Brain pericyte (primary cell): ENCODE measurements at regions not wholly inside any gene's neighbourhood (a gene's known extent, or its start where the extent isn't known, plus 50 kb on each side); places are given as distances from the start of the nearest gene placed in this dataset.

Experiments
- DNase-seq: peaks from one replicate; pipeline ENCODE4 v3.0.0-alpha.2; 2012; ENCODE audit warnings: low read depth, low spot score

DNA sequence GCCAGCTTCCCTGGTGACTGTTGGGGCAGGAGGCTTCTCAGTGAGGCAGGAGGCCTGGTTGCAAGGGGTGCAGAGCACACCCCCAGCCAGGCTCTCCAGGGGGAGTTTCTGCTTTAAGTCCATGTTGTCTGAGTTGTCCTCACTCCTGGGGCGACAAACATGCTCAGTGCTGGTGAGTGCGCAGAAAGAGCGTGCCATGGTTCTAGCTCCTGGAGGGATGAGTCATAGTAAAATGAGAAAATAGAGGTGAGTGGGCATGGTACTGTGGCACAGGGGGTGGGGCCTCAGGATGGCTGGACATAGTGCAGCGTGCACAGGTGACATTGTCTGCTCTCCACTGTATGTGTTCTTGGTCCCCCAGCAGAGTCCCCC lies 457.2 kb upstream of the HS6ST1 start:
- no peak for DNase-seq

DNA sequence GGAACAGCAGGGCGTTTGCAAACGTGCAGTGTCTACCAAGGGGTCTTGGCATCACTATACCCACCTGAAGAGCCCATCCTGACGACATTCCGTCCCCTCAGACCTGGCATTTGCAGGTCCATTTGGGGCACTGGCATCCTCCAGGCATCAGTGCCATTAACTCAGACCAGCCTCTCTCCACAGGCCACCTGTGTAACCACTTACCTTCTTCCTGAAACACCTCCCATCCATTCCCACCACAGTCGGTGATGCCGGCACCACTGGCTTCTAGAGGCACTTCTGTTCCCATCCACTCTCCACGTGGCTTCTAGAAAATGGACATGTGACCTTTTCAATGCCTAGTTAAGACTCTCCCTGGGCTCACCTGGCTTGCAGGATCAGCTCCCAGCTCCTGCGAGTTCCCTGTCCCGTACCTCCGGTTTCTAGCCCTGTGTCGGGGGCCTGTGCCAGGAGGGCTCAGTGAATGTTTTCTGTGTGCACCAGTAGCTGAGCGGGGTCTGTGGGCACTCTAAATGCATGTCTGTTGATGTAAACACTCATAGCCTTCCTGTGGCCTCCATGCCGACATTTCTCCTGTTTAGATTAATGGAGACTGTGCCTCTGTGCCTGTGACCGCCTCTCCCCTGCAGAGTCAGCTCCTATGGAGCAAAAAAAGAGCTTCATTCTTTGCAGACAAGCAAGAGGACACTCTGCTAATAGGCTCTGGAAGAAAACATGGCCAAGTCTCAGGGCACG lies 458.0 kb upstream of the HS6ST1 start:
- DNase-seq, result no peak

DNA sequence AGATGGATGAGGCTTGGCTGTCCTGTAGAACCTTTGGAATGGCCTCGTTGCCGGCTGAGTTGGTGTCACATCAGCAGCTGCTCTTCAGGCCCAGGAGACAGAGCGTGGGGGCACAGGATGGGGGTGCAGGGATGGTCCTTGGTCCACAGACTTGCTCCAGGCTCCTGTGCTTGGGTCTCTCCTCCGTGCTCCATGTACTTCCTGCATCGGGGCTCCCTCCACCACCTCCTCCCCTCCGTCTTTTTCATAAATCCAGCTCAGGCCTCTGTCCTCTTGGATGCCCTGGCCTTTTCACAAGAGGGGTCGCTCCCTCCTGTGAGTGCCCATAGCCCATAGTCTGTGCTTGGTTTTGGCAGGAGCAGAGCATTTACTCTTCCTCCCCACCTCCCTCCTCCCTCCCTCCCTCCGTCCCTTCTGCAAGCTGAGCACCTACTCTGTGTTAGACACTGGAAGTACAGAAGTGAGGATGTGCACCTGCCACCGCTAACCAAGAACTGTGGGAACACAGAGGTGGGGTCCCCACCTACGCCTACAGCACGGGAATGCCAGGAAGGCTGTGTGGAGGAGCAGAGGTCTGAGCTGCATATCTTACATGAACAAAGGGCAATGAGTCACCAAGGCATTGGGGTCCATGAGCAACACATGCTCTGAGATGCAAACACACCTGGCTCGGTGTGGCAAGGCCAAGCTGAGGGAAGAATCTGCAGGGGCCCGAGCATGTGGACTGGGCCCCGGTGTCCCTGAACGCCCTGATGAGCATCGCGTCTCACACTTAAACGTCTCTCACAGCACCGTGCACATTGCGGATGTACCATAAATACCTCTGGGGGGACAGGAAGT lies 458.7 kb upstream of the HS6ST1 start:
- no peak for DNase-seq

DNA sequence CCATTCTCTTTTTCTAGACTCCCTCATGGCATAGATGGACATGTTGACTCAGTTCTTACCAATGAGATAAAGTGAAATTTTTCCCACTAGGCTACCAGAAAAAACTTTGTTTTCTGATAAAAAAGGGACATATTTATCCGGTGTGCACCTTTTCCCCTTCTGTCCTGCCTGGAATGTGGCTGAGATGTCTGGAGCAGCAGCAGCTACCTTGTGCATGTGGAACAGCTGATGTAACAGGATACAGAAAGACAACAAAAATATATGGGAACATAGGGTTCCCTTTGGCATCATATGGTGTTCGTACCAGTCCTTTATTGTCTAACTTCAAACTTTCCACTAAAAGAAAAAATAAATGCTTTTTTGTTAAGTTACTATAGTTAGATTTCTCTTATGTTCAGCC lies 460.2 kb upstream of the HS6ST1 start:
- no peak for DNase-seq

DNA sequence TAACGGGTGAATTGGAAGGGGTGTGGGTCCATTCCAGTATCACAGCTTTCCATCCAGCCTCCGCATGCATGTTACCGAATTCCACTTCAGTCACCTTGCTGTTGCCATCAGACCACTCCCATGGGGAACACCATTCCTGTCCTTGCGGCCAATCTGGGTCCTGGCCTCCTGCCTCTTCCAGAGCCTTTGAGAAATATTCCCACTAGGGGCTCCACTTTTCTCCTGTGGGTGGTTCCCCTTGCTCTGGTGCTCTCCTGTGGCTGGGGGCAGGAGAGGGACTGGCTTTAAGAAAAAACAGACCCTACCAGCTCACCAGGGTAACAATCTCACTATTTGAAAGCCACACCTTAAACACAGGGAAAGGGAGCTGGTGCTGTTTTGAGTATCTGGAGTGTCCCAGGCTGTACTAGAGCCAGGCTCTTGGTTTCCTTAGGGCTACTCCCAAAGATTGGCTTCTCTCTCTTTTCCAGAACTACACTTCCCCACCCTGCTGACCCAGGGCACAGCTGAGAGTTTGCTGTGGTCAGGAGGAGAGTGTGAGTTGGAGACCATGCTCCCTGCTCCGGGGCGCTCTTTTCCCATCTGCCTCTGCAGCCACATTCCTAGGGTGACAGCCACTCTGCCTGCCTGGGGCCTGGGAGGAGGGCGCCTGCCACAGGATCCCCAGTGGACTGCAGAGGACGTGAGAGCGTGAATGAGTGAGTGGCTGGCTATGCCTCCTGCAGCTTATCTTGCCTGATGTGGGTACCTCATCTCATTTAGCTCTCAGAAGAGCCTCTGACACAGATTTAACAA lies 460.8 kb upstream of the HS6ST1 start:
- DNase-seq, result no peak

DNA sequence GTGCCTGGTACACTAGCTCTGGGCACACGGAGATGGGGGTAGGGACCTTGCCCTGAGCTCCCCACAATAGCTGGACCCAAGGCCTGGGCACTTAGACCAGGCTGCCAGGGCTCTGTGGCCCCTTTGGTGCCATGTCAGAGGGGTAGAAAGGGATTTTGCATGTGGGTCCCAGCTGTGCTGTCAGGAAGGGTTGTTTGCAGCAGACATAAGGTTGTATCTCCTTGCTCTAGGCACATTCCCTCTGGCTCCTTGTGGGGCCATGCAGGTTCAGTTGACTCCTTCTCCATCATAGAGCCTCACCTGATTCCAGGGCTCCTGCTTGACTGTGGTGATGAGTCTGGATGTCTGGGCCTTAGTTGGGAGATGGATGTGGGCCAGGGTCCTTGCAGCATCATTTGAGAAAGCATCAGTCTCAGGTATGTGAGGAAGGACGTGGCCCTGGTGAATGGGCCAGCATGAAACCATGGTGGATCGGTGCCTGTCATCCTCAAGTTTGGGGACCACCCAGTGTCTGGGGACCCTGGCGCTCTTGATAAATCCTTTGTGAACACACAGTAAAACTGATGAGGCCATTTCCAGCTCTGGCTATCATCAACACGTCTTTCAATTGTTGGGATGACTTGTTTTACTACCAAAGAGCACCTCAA lies 461.9 kb upstream of the HS6ST1 start:
- DNase-seq, result no peak

DNA sequence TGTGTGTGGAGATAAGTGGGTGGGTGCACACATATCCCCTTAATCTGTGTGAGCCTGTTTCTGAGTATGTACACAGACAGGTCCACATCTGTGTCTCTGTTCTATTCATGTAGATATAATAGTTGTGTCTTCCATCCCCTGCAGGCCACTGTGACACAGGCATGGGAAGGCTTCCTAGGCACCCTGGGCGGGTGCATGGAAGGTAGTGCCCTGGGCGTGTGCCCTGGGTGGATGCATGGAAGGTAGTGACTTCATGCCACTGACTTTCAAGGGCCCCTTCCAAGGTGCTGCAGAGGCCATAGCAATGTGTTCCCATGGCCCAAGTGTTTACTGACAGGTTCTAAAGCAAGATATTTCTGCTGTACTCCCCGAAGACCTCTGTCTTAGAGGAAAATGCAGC lies 462.5 kb upstream of the HS6ST1 start:
- DNase-seq, result no peak

DNA sequence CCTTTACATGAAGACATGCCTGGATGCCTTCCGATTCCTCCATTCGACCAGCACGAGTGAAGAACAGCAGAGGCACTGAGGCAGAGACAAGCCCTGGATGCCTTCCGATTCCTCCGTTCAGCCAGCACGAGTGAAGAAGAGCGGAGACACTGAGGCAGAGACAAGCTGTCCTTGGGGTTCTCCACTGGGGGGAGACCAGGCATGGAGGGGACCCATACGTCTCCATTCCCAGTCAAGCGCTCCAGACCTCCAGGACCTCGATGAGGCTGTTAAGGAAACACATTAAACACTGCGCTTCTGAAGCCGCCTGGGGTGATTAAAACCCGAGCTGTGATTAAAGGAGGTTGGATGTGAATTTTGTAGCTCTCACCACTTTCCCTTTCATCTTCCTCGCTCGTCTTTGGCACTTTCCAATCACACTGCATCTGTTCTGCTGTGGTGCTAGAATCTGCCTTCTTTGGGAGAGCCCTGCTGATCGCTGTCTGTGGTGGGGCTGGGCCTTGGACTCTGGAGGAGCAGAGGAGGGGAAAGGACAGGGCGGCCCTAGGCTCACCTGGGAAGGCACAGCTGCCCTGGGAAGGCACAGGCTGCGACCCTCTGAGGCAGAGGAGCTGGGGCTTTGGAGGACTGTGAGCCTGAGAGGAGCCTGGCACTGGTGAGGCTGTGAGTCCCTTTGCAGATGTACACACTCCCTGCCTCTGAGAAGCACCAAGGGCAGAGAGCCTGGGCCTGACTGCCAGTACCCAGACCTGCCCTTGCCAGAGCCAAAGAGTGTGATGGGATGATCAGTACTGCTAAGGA lies 463.1 kb upstream of the HS6ST1 start:
- no peak for DNase-seq

DNA sequence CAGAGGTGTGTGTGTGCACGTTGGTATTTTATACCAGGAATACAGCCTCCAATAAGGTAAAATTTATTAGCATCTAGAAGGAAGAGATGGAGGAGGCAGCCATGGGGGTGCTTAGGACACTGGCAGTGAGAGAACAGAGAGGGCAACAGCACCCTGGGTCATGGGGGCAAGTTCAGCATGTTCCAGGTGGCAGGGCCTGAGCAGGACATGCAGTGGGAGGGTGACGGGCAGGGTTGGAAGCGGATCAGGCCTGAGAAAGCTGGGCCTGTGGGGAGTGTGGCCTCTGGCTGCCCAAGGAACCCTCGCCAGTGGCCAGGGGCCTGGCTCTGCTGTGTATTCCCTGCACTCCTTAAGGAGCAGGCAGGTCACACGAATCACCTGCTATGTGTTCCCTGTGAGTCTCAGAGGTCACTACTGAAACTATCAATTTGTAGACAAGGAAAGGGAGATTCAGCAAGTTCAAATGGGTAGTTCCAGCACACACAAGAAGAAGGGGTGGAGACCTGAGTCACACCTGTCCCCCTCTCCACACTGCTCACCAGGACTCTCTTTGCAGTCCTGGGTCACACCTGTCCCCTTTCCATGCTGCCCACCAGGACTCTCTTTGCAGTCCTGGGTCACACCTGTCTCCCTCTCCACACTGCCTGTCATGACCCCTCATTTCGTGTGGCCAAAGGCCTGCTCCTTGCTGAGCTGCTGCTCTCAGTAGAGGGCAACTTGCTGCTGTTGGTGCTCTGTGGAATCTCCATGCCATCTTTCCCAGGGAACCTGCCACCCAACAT lies 463.9 kb upstream of the HS6ST1 start:
- no peak for DNase-seq

DNA sequence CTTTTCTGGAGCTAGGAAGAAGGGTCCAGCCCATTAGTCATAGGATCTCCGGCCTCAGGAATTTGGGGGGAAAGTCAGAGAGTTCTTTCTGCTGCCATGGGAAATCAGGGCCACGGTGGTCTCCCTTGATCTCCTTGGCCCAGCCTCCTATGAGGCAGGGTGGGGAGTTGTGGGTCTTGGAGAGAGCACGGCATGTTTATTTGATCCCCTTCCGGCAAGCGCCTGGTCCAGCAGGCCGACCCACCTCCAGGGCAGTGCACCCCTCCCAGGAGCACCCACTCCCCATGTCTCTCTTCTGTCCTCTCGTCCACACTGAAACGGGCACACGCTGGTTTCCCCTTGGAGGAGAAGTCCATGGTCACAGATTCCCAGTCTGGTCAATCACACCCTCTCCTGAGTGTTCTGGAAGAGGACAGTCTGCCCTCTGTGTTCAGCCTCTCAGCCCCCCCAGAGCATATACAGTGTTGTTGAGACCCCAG lies 464.6 kb upstream of the HS6ST1 start:
- DNase-seq, result no peak

DNA sequence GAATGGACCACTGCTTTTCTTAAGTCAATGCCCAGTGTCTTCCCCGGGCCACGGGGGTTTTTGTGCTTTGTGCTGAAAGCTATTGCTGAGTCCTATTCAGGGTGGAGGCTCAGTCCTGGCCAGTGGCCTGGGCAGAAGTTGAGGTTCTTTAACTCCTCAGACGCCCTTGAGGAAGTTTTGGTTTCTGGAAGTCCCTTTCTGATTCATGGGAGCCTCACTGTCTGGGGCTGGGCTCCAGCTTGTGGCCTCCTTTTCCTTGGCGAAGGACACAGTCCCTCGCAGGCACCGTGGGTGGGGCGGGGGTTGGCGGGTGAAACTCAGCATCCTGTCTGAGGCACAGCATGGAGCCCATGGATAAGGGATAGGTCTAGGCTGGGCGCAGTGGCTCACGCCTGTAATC lies 465.2 kb upstream of the HS6ST1 start:
- no peak for DNase-seq

DNA sequence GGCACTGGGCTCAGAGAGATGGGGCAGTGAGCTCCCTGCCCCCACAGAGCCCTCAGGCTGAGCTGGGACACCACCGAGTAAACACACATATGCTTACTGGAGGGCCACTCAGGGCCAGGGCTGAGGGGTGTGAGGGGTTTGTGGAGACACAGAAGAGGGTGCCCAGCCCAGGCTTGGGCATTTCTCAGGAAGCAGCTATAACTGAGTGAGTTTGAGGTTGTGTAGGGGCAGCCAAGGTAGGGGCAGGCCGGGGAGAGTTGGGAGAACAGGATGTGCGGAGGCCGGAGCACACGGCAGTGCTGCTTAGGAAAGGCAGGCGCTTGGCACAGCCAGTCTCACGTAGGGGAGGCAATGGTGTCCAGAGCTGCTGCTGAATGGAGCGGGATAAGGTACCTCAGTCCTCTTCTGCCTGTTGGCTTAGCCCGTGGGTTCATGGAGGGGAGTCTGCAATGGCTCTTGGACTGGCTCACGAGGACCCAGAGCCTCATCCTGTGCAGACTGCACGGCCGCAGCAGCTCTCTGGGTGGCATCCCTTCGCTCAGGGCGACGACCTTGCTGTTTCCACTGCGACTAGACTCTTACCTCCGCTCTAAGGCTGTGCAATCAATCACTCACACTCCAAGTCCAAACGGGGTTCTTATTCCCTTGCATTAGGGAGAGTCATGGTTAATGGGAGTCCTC lies 466.1 kb upstream of the HS6ST1 start:
- DNase-seq, result no peak

DNA sequence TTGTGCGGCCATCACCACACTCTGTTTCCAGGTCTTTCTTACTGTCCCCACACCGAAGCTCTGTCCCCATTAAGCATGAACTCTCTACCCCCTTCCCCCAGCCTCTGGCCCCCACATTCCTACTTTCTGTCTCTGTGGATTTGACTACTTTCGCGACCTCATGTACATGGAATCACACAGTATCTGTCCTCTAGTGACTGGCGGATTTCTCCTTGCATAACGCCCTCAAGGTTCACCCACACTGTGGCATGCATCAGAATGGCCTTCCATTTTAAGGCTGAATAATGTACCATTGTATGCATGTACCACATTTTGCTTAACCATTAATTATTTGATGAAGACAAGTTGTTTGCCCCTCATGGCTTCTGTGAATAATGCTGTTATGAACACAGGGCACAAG lies 467.6 kb upstream of the HS6ST1 start:
- no peak for DNase-seq

DNA sequence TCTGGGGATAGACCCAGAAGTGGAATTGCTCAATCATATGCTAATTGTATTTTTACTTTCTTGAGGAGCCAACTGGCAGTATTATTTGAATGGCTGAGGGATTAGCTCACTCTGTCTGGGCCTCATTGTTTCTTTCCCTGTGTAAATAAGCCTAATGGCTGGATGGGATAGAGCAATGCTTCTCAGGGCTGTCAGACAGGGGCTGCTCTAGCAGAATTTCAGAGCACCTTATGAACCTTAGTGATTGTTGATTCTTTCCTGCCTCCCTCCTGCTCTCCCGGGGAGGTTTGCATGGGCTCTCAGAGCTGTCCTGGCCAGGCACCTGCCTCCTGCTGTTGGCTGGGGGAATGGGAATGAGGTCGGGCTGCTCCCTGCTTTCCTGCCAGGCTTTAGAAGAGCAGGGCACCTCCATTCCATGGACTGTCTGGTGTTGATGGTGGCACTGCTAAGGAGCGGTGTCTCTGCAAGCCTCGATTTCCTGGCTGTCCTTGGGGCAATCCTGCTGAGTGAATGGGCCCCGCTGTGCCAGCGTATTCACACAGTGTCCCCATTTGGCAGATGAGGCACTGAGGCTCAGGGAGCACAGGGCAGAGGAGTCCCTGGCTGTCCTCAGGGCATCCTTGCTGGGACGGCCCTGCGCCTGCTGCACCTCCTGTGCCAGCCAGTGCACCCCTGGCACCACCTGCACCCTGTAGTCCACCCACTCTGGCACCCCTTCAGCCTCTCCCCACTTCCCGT lies 468.2 kb upstream of the HS6ST1 start:
- DNase-seq, result no peak

DNA sequence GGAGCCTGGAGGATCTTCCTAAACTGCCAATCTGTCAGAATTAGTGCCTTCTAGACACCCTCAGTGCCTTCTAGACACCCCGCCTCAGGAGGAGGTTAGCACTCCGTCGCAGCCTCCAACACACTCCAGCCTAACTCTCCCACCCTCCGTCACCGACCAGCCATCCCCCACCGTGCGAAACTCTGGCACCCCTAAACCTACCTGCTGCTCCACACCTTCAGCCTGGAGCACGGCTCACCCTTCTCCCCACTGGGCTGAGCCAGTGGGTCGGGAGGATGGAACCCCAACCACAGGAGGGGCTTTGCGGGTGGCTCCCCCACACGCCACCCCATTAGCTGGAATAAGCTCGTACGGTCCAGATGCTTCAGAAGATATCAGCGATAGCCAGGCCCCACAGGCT lies 468.9 kb upstream of the HS6ST1 start:
- no peak for DNase-seq

DNA sequence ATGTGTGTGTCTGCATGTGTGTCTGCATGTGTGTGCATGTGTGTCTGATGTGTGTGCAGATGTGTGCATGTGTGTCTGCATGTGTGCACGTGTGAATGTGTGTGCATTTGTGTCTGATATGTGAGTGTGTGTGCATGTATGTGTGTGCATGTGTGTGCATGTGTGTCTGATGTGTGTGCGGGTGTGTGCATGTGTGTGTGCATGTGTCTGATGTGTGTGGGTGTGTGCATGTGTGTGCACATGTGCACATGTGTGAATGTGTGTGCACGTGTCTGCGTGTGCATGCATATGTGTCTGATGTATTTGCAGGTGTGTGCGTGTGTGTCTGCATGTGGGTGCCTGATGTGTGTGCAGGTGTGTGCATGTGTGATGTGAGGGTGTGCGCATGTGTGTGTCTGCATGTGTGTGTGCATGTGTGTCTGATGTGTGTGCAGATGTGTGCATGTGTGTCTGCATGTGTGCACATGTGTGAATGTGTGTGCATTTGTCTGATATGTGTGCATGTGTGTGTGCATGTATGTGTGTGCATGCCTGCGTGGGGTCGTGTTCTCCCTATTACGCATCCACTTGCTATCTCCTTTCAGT lies 470.1 kb upstream of the HS6ST1 start:
- DNase-seq, result no peak

DNA sequence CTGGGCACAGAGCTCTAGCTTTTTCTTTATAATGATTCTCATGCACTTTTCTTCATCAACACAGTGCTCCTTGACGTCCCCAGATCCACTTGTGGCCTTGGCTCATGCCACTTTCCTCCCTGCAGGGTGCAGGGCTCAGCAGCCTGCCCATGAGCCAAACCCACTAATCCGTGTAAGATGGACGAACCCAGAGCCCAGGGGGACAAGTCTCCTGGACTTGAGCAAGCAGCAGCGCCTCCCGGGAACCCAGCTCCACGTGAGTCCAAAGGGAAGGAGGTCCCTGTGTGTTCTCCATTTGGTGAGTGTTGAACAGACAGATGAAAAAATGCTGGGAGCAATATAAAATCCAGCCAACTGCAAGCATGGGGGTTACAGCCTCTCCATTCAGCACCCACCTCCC lies 470.6 kb upstream of the HS6ST1 start:
- no peak for DNase-seq

DNA sequence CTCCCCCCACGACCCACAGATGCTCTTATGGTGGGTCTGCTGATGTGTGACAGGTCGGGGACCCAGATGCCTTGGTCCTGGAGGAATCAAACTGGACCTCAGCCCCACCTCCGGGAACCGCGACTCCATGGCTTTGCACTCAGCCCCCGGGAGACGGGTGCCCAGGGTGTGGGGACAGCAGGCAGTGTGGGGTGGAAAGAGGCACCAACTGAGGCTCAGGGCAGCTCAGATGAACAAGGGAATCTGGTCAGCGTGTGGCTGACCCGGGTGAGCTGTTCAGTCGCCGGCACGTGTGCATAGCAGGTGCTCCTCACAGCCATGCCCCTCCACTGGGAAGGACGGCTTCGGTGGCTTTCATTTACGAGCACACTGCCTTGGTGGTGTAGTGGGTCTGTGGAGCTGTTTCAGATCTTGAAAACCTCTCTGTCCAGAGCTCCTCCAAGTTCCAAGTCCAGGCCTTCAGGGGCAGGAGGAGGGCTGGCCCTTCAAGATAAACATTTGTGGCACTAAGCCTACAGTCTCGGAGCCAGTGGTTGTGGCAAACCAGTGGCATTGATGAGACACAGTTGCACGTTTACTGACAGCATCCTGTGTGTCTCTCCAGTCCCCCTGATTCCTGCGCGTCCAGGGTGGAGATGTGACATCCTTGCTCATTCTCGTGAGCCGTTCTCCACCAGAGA lies 471.2 kb upstream of the HS6ST1 start:
- DNase-seq, result no peak
